ENCODE measurements at regions not wholly inside any gene's neighbourhood (a gene's known extent, or its start where the extent isn't known, plus 50 kb on each side); places are given as distances from the start of the nearest gene placed in this dataset.

DNA sequence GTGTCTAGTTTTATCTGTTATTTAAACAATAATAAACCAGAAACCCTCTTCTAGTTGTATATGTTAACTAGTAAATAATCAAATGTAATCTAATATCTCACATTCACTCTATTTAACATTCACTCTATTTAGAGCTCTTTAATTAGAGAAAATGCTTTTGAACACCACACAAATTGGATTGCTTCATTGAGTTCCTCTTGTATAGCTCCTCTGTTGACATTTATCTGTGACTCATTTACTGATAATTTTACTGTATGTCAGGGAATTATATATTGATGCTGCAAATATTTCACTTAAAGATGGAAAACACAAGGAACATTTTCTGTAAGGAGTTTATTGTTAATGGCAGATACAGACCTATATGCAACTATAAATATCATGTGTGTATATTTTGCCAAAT lies 594.6 kb downstream of the COL12A1 start:
- no peak for TF ChIP-seq CTCF (IDR thresholded peaks at IDR 0.05; ENCODE audit: control extremely low read depth, extremely low read depth, low read depth, missing control alignments)
- POLR2A ChIA-PET = no interaction called here
- CTCF ChIA-PET = interaction anchor here (1.5 kb wide), 1 partner anchor 9 kb away, joined by 5 read pairs; no protein-coding TSS in a partner anchor
- no peak for DNase-seq (ENCODE audit: extremely low spot score)

GRCh38 chr6:74610352-74610751 lies 595.5 kb downstream of the COL12A1 start:
- ChIA-PET POLR2A (no interaction called here), CTCF (interaction anchor here (1.0 to 1.5 kb wide), 3 partner anchors 8 to 11 kb away, joined by 3 to 5 read pairs (median 3); no protein-coding TSS in a partner anchor)
- no peak for DNase-seq (ENCODE audit: extremely low spot score)
- no peak for TF ChIP-seq CTCF (IDR thresholded peaks at IDR 0.05; ENCODE audit: control extremely low read depth, extremely low read depth, low read depth, missing control alignments)

DNA sequence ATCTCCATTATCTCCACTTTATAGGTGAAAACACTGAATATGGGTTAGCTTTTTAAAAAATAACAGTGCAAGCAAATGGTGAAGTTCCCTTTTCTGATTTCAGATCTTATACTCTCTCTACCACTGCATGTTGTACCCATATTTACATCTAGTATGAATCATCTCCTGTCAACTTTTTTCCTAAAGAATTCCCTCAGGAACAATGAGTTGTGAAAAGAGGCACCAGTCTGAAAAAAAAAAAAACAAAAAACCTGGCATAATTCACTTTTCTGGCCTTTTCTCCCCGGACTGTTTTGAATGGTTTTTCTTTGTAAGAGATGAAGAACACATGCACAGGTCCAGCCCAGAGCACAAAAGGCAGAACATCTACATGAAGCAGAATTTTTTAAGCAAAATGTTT lies 596.0 kb downstream of the COL12A1 start:
- ChIA-PET POLR2A (no interaction called here), CTCF (interaction anchor here (1.0 kb wide), 2 partner anchors 9 to 11 kb away, joined by 3 read pairs; no protein-coding TSS in a partner anchor)
- no peak for TF ChIP-seq CTCF (IDR thresholded peaks at IDR 0.05; ENCODE audit: control extremely low read depth, extremely low read depth, low read depth, missing control alignments)
- no peak for DNase-seq (ENCODE audit: extremely low spot score)

DNA sequence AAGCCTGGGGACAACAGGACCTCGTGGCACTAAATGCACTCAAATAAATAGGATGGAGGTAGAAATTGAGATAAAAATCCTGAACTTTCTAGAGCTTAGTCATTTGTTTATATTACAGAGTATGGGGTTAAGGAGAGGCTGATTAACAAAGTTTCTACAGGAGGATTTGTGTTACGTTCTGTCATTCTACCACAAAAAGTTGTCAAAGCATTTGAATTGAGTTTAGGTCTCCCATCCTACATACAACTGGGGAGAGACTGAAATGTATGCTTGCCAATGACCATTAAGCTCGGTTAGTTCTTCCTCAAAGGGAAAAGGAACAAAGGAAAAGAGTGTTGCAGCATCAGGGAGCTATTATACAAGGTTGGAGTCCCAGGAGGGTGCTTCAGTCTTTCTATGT lies 597.9 kb downstream of the COL12A1 start:
- DNase-seq (ENCODE audit: extremely low spot score) = no peak
- CTCF ChIA-PET = interaction anchor here (1.8 to 2.1 kb wide), 2 partner anchors 9 to 23 kb away, joined by 4 to 7 read pairs; no protein-coding TSS in a partner anchor
- TF ChIP-seq CTCF (IDR thresholded peaks at IDR 0.05; ENCODE audit: control extremely low read depth, extremely low read depth, low read depth, missing control alignments) = no peak
- POLR2A ChIA-PET = no interaction called here

DNA sequence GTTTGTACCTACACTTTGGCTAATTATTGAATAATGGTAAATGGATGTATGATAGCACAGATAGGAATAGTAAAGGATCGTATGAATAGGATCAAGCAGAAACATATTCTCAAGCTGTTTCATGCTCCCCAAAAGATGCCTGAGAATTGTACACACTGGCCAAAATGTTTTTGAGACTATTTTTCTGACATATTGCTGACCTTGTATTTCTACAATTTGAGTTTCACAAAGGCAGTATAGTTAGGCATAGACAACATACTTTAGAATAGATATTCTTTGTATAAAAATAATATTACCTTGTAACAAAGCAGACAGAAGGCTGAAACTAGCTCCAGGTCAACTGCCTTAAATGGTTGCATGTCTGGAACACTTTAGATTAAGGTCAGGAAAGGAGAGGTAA lies 598.4 kb downstream of the COL12A1 start:
- POLR2A ChIA-PET = no interaction called here
- TF ChIP-seq CTCF (IDR thresholded peaks at IDR 0.05; ENCODE audit: control extremely low read depth, extremely low read depth, low read depth, missing control alignments) = no peak
- no peak for DNase-seq (ENCODE audit: extremely low spot score)
- CTCF ChIA-PET = interaction anchor here (1.8 to 2.1 kb wide), 2 partner anchors 8 to 23 kb away, joined by 4 to 7 read pairs; no protein-coding TSS in a partner anchor

- CTCF ChIA-PET = interaction anchor here (1.8 to 2.1 kb wide), 2 partner anchors 8 to 22 kb away, joined by 4 to 7 read pairs; no protein-coding TSS in a partner anchor
- POLR2A ChIA-PET = no interaction called here
Observed at GRCh38 chr6:74606582-74607071, 599.2 kb downstream of the COL12A1 start.

More at GRCh38 chr6:74606582-74607071, 599.2 kb downstream of the COL12A1 start:
- no peak for TF ChIP-seq CTCF (IDR thresholded peaks at IDR 0.05; ENCODE audit: control extremely low read depth, extremely low read depth, low read depth, missing control alignments)
- no peak for DNase-seq (ENCODE audit: extremely low spot score)

Measured in GM10248 (cell line).